Ectodermal cell (in vitro differentiated cells): ENCODE measurements at regions not wholly inside any gene's neighbourhood (a gene's known extent, or its start where the extent isn't known, plus 50 kb on each side); places are given as distances from the start of the nearest gene placed in this dataset.
"Not testable (repeated sequence)": the region's sequence is repeated elsewhere in the genome, so short reads cannot be mapped to it uniquely, and the experiment has no call there.

Experiments used
- H3K27ac ChIP-seq: 2 replicates; pipeline ENCODE4 v1.7.0; 2013; ENCODE audit warnings: mild to moderate bottlenecking, low read depth, low read length; ENCODE audit not compliant: insufficient read depth, poor library complexity, severe bottlenecking
- H3K27me3 ChIP-seq: 2 replicates; pipeline ENCODE4 v1.7.0; 2013; ENCODE audit warnings: mild to moderate bottlenecking, low read length; ENCODE audit not compliant: insufficient read depth, control insufficient read depth, poor library complexity, severe bottlenecking
- H3K36me3 ChIP-seq: one replicate; pipeline ENCODE4 v1.7.0; 2013; ENCODE audit warnings: low read length; ENCODE audit not compliant: control insufficient read depth, insufficient read depth
- H3K4me1 ChIP-seq: one replicate; pipeline ENCODE4 v1.7.0; 2013; ENCODE audit warnings: low read length; ENCODE audit not compliant: control insufficient read depth, insufficient read depth
- H3K4me3 ChIP-seq: 2 replicates; pipeline ENCODE4 v1.7.0; 2013; ENCODE audit warnings: low read depth, low read length, control low read depth; ENCODE audit not compliant: insufficient read depth
- H3K9me3 ChIP-seq: 2 replicates; pipeline ENCODE4 v1.7.0; 2013; ENCODE audit warnings: mild to moderate bottlenecking, low read length, moderate library complexity; ENCODE audit not compliant: control insufficient read depth
- WGBS, 2 experiments: methylation state at CpG; one replicate each; pipeline ENCODE4 v1.1.7; 2013; ENCODE audit warnings: missing lambda C conversion rate in 2 of 2; 5-methylcytosine and 5-hydroxymethylcytosine counted together

DNA sequence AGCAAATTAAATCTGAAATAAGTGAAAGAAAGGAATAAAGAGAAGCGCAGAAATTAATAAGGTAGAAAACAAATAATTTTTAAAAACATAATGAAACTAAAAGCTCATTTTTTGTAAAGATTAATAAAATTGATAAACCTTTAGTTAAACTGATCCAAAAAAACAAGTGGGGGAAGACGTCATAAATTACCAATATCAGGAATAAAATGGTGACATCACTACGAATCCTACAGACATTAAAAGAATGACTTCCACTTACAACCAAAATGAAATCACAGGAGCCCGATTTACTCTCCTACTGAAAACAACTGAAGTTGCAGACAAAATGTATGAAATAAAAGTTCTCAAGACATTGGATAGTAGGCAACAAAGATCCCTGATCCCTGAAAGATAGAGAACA, 68.1 kb upstream of the IFFO2 start:
- Histone ChIP-seq H3K27ac (no peak overlapping the region), H3K36me3 (no peaks in the 10 kb centered on the region), H3K4me3 (no peak overlapping the region), H3K27me3 (no peaks in the 10 kb centered on the region), H3K4me1 (no peaks in the 10 kb centered on the region), H3K9me3 (no peaks in the 10 kb centered on the region)
- WGBS, 2 experiments, result 96 to 97% methylated on average over 3 of the region's 4 CpGs

DNA sequence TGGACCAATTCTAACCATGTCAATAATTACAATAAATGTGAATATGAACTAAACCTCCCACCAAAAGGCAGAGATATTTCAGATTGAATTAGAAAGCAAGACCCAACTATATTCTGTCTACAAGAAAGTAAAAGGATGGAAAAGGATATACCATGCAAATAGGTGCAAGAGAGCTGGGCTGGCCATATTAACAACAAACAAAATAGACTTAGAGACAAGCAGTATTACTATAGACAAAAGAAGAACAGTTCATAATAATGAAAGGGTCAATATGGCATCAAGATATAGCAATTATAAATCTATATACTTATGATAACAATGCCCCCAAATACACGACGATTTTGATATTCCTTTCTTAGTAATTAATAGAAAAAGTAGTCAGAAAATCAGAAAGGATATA, 67.3 kb upstream of the IFFO2 start:
- no peaks in the 10 kb centered on the region for H3K4me1 ChIP-seq
- H3K36me3 ChIP-seq, result no peaks in the 10 kb centered on the region
- no peak overlapping the region for H3K27ac ChIP-seq
- no peaks in the 10 kb centered on the region for H3K27me3 ChIP-seq
- no peak overlapping the region for H3K4me3 ChIP-seq
- WGBS, 2 experiments, result no CpG with 5 or more reads among the region's 2 CpGs
- no peaks in the 10 kb centered on the region for H3K9me3 ChIP-seq

DNA sequence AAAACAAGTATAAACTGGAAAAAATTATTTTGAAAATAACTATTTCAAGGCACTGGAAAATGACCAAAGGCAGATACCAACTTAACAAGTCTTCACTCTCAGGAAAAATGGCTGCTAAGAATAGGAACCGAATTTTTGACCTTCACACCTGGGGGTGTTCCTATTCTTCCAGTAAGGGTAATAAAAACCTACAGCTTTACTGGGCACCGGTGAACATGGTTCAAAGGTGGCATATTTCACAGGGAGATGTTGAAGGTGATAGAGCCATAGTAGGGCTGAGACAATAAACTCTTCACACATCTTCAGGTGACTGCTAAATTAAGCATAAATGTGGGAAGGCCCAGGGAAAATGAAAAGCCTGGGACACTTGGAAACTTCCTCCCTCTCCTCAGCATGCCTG, 65.4 kb upstream of the IFFO2 start:
- Histone ChIP-seq H3K4me1 (no peaks in the 10 kb centered on the region), H3K27me3 (no peaks in the 10 kb centered on the region), H3K9me3 (no peaks in the 10 kb centered on the region), H3K4me3 (no peak overlapping the region), H3K36me3 (no peaks in the 10 kb centered on the region), H3K27ac (no peak overlapping the region)
- 87 to 93% methylated on average over 2 of the region's 2 CpGs for WGBS, 2 experiments

DNA sequence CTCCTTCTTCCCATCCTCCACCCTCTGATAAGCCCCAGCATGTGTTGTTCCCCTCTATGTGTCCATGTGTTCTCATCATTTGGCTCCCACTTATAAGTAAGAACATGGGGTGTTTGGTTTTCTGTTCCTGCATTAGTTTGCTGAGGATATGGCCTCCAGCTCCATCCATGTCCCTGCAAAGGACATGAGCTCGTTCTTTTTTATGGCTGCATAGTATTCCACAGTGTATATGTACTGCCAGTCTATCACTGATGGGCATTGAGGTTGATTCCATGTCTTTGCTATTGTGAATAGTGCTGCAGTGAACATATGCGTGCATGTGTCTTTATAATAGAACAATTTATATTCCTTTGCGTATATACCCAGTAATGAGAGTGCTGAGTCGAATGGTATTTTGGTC, 62.8 kb upstream of the IFFO2 start:
- 93 to 97% methylated on average over 4 of the region's 4 CpGs for WGBS, 2 experiments

DNA sequence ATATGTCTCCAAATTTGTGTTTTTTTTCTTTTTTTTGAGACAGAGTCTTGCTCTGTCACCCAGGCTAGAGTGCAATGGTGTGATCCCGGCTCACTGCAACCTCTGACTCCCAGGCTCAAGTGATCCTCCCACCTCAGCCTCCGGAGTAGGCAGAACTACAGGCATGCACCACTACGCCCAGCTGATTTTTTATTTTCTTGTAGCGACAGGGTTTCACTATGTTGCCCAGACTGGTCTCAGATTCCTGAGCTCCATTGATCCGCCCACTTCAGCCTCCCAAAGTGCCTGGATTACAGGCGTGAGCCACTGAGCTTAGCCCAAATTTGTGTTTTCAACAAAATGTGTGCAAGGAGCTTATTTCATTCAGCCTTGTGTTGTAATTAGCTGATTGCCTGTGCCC, 59.0 kb upstream of the IFFO2 start:
- no peaks in the 10 kb centered on the region for H3K27me3 ChIP-seq
- no peaks in the 10 kb centered on the region for H3K9me3 ChIP-seq
- WGBS, 2 experiments, result 88 to 90% methylated on average over 6 of the region's 6 CpGs
- H3K4me1 ChIP-seq, result peaks cover 21% of the 10 kb centered on the region
- H3K27ac ChIP-seq, result no peak overlapping the region
- no peak overlapping the region for H3K4me3 ChIP-seq
- no peaks in the 10 kb centered on the region for H3K36me3 ChIP-seq

More for the DNA sequence above, 62.8 kb upstream of the IFFO2 start:
- not testable (repeated sequence) for H3K9me3 ChIP-seq, H3K36me3 ChIP-seq, H3K27me3 ChIP-seq, H3K4me3 ChIP-seq, H3K4me1 ChIP-seq, H3K27ac ChIP-seq

DNA sequence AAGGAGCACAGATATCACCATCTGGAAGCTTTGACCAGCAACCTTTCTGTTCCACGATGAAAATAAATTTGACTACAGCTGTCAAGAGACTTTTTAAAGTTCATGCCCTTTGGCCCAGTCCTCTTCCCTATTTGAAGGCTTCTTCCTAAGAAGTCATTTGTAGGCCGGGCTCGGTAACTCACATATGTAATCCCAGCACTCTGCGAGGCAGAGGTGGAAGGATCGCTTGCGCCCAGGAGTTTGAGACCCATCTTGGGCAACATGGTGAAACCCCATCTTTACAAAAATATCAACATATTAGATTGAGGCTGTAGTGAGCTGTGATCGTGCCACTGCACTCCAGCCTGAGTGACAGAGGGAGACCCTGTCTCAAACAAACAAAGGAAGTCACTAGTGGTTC, 58.3 kb upstream of the IFFO2 start:
- WGBS, 2 experiments, result 83 to 86% methylated on average over 7 of the region's 7 CpGs
- no peaks in the 10 kb centered on the region for H3K9me3 ChIP-seq
- H3K4me3 ChIP-seq, result no peak overlapping the region
- no peaks in the 10 kb centered on the region for H3K36me3 ChIP-seq
- no peak overlapping the region for H3K27ac ChIP-seq
- no peaks in the 10 kb centered on the region for H3K27me3 ChIP-seq
- peaks cover 22% of the 10 kb centered on the region for H3K4me1 ChIP-seq

DNA sequence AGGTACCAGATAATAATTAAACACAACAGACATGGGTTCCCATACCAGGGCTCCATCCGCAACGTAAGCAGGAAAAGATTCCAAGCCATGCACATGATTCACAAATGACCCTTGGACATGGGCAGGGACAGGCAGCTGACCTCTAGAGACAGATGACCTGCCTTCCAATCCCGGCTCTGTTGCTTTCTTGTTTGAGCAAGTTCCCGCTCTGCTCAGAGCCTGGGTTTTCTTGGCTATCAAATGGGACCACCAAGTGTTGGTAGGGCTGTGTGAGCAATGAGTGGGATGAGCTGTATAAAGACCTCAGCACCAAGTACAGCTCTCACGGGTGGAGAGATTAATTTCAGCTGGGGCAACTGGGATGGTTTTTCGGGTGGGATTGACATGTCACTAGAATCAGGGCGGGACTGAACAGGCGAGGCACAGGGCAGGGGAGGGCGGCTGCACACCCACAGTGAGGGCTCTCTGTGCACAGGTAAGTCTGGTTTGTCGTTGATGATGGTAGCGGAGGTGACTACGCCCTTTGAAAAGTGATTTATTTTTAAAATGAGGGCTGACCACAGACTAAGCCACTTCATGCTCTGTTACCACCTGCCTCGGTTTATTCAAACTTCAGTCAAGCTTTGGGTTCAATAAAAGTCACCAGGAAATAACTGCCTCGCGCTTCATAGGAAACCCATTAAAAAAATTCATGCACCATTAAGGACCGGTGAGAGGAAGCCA, 57.5 kb upstream of the IFFO2 start:
- WGBS, 2 experiments, result 95% methylated on average over 16 of the region's 16 CpGs
- Histone ChIP-seq H3K9me3 (no peaks in the 10 kb centered on the region), H3K27me3 (no peaks in the 10 kb centered on the region), H3K4me1 (peaks cover 22% of the 10 kb centered on the region), H3K36me3 (no peaks in the 10 kb centered on the region), H3K4me3 (no peak overlapping the region), H3K27ac (no peak overlapping the region)

DNA sequence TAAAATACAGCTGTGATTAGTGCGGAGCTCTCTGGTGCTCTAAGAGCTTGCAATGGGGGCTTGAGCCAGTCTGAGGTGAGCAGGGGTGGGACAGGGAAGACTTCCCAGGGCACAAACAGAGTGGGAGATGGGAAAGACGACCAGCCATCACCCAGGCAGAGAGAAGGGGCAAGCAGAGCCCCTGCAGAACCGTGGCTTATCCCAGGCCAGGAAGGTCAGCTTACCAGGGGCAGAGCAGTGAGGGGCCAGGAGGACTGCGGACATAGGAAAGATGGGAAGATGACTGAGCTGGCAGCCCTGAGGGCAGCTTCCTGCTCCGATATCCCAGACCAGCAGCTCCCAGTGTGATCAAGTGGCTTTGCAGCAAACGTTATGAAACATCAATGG, 55.4 kb upstream of the IFFO2 start:
- WGBS, 2 experiments, result 66 to 69% methylated on average over 6 of the region's 6 CpGs
- Histone ChIP-seq H3K27ac (no peak overlapping the region), H3K27me3 (no peaks in the 10 kb centered on the region), H3K36me3 (no peaks in the 10 kb centered on the region), H3K9me3 (no peaks in the 10 kb centered on the region), H3K4me1 (peaks cover 22% of the 10 kb centered on the region), H3K4me3 (no peak overlapping the region)

DNA sequence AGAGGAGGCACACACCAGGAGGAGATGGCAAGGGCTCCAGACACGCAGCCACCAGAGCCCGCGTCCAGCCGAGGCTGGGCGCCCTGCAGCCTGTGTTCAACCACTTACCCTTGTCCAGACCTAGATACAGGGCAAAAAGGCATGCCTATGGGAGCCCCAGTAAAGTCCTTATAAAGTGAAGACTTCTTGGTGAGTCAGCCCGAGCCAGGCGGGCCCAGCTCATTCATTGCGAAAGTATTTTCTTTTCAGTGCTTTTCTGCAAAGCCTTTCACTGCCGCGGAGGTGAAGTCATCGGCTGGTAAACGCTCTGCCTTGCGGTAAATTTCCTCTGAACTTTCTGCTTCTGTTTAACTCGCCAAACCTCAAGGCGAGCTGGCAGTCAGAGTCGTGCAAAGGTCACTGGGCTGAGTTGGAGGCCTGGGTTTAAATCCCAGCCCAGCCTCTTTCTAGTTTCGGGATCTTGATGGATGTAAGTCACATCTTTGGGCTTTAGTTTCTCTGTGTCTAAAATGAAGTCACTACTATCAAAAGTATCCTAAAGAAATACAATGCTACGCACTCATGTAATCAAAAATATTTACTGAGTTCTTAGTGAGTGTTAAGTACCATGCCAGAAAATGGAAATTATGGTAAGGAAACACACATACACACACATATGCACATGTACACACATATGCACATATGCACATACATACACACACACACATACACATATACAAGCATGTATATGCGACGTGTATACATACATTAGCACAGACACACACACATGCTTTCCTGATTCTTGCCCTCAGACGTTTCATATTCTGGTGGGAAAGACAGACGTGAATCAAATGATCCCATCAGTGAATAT, 54.7 kb upstream of the IFFO2 start:
- Histone ChIP-seq H3K4me1 (peaks cover 22% of the 10 kb centered on the region), H3K27ac (no peak overlapping the region), H3K36me3 (no peaks in the 10 kb centered on the region), H3K27me3 (no peaks in the 10 kb centered on the region), H3K4me3 (no peak overlapping the region), H3K9me3 (no peaks in the 10 kb centered on the region)
- WGBS, 2 experiments, result 57 to 59% methylated on average over 21 of the region's 22 CpGs

DNA sequence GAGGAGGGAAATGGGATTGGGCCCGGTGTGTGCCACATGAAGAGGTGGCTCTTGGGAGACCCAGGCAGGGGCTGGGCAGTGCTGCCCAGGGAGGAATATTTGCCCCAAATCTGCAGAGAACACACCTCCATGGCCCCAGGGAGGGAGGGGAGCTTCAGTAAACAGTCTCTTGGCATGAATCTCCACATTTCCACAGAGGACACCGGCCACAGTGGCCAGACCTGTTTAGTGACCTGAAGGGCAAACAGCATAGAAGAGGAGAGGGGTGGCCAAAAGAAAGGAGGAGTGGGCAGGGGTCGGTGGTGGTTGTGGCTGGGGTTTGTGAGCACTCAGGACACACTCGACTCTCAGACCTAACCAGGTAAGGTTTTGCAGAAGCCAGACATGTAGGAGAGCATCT, 54.0 kb upstream of the IFFO2 start:
- Histone ChIP-seq H3K4me3 (no peak overlapping the region), H3K36me3 (no peaks in the 10 kb centered on the region), H3K9me3 (no peaks in the 10 kb centered on the region), H3K27me3 (no peaks in the 10 kb centered on the region), H3K4me1 (peaks cover 22% of the 10 kb centered on the region), H3K27ac (no peak overlapping the region)
- 87 to 91% methylated on average over 4 of the region's 4 CpGs for WGBS, 2 experiments
